T follicular helper cell (primary cell): ENCODE measurements at regions not wholly inside any gene's neighbourhood (a gene's known extent, or its start where the extent isn't known, plus 50 kb on each side); places are given as distances from the start of the nearest gene placed in this dataset.
"Not testable (repeated sequence)": the region's sequence is repeated elsewhere in the genome, so short reads cannot be mapped to it uniquely, and the experiment has no call there.

Source experiments
- DNase-seq: peaks from one replicate; pipeline ENCODE4 v3.0.0-alpha.2; 2020; ENCODE audit warnings: low read depth

- DNase-seq: no peak
These were observed 744.8 kb upstream of the HS3ST1 start for GRCh38 chr4:12173496-12173895.

GRCh38 chr4:12172198-12172973 is 743.7 kb upstream of the HS3ST1 start:
- DNase-seq: no peak

GRCh38 chr4:12170308-12170707 is 741.6 kb upstream of the HS3ST1 start:
- DNase-seq: no peak

- DNase-seq: no peak
These were observed 736.9 kb upstream of the HS3ST1 start for GRCh38 chr4:12165616-12166015.

GRCh38 chr4:12146339-12146738 is 717.6 kb upstream of the HS3ST1 start:
- DNase-seq: no peak

GRCh38 chr4:12145768-12146167 is 717.1 kb upstream of the HS3ST1 start:
- DNase-seq: no peak

- DNase-seq: no peak
These were observed 716.4 kb upstream of the HS3ST1 start for GRCh38 chr4:12145106-12145505.

- no peak for DNase-seq
These were observed 715.4 kb upstream of the HS3ST1 start for GRCh38 chr4:12144051-12144450.

GRCh38 chr4:12140864-12141263 is 712.2 kb upstream of the HS3ST1 start:
- no peak for DNase-seq

- no peak for DNase-seq
These were observed 710.6 kb upstream of the HS3ST1 start for GRCh38 chr4:12139296-12139695.

GRCh38 chr4:12138488-12138887 is 709.8 kb upstream of the HS3ST1 start:
- no peak for DNase-seq

GRCh38 chr4:12137575-12137974 is 708.9 kb upstream of the HS3ST1 start:
- DNase-seq: no peak

- no peak for DNase-seq
These were observed 697.8 kb upstream of the HS3ST1 start for GRCh38 chr4:12126474-12126873.

GRCh38 chr4:12124138-12124537 is 695.4 kb upstream of the HS3ST1 start:
- no peak for DNase-seq

- no peak for DNase-seq
These were observed 695.0 kb upstream of the HS3ST1 start for GRCh38 chr4:12123707-12124106.

- DNase-seq: no peak
These were observed 693.6 kb upstream of the HS3ST1 start for GRCh38 chr4:12122316-12122715.

GRCh38 chr4:12120968-12121367 is 692.3 kb upstream of the HS3ST1 start:
- no peak for DNase-seq

GRCh38 chr4:12118651-12119213 is 690.0 kb upstream of the HS3ST1 start:
- no peak for DNase-seq

GRCh38 chr4:12116009-12116552 is 687.4 kb upstream of the HS3ST1 start:
- no peak for DNase-seq

GRCh38 chr4:12110627-12111026 is 681.9 kb upstream of the HS3ST1 start:
- no peak for DNase-seq

GRCh38 chr4:12109056-12109455 is 680.4 kb upstream of the HS3ST1 start:
- DNase-seq: not testable (repeated sequence)

- no peak for DNase-seq
These were observed 676.8 kb upstream of the HS3ST1 start for GRCh38 chr4:12105519-12105918.

- DNase-seq: not testable (repeated sequence)
These were observed 661.2 kb upstream of the HS3ST1 start for GRCh38 chr4:12089920-12090319.

- no peak for DNase-seq
These were observed 656.0 kb upstream of the HS3ST1 start for GRCh38 chr4:12084690-12085089.
